LHCN-M2 (cell line): ENCODE measurements at regions not wholly inside any gene's neighbourhood (a gene's known extent, or its start where the extent isn't known, plus 50 kb on each side); places are given as distances from the start of the nearest gene placed in this dataset.
"Not testable (repeated sequence)": the region's sequence is repeated elsewhere in the genome, so short reads cannot be mapped to it uniquely, and the experiment has no call there.

Experiments used
- DNase-seq: peaks from one replicate; pipeline ENCODE4 v3.0.0-alpha.2; 2012; ENCODE audit warnings: low read depth

DNA sequence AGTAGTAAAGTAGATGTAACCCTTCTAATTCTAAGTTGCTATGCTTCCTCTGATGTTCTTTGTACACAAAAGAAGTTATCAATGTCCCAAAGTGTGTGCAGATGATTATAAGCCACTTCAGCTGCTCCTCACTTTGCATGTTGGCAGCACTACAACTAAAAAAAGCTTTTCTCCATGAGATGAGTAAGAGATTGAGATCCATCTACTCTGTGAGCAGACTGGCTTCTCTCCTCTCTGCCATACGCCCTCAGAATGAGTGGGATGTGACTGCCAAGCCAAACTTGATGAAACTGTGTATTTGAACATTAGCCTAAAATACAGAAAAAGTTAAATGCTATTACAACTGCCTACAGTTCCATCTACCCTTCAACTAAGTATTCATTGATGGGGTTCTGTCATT lies 102.9 kb upstream of the ETV1 start:
- DNase-seq = peak; percentile 7

DNA sequence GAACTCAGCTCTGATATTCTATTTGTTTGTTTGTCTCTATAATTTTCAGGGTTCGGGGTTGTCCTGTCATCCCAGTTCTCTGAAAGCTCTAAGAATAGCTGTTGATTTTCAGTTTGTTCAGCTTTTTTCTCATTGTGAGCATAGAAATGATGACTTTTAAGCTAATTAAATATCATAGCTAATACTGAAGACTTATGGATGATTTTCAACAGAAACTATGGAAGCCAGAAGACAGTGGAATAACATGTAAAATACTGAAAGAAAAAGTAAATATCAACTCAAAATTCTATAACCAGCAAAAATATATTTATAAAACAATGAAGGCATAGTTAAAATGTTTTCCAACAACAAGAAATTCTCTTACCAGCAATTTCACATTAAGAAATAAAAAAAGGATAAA lies 96.4 kb upstream of the ETV1 start:
- peak; percentile 12 for DNase-seq

DNA sequence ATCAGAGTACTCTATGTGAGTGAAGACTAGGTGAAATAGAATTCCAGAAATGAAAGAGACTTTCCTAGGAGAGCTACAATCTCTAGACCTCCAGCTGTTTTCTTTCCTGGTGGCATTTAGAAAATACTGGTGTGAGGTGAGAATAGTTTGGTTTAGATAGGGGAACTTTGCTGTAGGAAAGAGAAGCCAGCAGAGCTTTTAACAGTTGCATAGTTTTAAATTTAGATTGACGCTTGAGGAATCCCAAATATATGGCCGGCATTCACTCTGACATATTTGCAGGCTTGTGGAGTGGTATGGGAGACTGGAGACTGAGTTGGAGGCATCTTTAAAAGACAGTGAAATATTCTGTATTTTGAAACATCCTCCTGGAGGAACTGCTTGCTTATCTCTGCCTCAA lies 94.3 kb upstream of the ETV1 start:
- DNase-seq = no peak

DNA sequence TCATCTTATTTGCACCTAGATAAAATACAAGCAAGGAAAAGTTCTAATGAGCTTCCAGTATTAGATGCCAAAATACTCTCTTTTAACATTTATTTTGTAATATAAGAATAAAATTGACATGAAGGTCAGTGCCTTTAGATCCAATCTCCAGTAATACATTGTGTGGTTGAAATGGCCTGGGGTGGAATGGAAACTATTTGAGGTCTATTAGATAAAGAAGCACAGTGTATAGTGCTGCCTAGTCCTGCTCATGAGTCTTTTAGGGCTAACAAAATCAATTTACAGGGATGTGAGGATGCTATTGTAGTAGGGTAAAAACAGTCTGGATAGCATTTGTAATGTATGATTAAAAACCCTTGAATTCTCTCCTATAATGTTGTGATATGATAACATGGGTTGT lies 84.5 kb upstream of the ETV1 start:
- no peak for DNase-seq

DNA sequence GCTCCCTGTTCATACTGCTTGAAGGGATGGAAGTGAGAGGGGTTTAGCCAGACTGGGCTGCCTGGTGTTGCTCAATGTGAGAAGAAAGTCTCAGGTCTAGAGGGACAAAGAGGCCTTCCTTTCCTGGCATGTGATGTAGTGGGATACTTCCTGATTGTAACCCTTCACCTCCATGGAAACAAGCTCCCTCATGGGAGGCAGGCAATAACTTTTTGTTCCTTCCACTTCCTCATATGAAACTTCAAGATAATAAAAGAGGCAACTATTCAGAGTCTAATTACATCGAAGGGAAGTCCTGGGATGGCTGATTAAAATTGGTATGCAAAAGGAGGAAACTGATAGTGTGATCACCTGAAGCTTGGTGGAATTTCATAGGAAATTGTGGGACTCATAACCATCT lies 84.1 kb upstream of the ETV1 start:
- DNase-seq = no peak

DNA sequence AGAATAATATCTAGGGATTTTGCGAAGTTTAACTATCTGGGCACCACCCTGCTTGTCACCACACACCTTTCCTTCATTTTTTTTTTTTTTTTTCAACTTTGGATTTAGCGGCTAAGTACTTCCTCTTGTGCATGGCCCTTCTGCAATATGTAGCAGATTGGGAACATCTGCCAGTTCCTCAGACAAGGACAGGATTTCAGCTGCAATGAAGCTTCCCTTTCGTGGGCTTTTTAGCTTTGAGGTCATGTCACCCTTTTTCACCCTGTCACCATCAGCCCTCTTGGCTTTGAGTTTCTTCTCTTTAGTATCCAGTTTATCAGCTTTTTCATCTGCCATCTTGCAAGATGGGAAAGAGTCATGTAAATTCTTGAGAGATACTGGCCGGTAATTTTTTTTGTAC lies 81.6 kb upstream of the ETV1 start:
- DNase-seq = no peak

DNA sequence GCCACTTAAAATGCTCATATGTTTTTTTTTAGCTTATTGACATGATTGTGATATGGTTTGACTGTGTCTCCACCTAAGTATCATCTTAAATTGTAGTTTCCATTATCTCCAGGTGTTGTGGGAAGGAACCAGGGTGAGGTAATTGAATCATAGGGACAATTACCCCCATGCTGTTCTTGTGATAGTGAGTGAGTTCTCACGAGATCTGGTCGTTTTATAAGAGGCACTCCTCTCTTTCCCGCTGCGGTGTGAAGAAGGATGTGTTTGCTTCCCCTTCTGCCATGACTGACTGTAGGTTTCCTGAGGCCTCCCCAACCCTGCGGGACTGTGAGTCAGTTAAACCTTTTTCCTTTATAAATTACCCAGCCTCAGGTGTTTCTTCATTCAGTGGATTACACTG lies 80.5 kb upstream of the ETV1 start:
- no peak for DNase-seq

DNA sequence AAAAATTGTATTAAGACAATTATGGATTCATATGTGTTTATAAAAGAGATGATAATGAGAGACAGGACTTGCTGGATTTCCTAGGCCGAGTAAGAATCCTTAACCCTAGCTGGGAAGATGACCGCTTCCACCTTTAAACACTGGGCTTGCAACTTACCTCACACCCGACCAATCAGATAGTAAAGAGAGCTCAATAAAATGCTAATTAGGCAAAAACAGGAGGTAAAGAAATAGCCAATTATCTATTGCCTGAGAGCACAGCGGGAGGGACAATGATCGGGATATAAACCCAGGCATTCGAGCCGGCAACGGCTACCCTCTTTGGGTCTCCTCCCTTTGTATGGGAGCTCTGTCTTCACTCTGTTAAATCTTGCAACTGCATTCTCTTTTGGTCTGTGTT lies 77.3 kb upstream of the ETV1 start:
- DNase-seq = not testable (repeated sequence)

DNA sequence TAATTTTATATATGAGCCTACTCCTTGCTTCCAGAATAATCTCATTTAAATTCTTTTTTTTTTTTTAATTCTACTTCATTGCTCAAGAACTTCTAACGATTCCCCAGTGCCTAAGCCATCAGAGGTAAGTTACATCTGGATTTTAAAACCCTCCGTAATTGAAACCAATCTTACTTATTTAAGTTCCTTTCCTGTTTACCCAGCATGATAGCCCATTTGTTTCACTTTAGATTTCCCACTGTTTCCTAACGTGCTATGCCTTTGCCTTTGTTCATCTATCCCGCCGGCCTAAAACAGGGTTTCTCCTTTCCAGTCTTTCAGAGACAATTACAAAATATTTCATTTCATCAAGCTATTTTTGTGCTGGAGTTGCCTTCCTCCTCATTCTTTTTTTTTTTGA lies 75.8 kb upstream of the ETV1 start:
- DNase-seq = no peak

DNA sequence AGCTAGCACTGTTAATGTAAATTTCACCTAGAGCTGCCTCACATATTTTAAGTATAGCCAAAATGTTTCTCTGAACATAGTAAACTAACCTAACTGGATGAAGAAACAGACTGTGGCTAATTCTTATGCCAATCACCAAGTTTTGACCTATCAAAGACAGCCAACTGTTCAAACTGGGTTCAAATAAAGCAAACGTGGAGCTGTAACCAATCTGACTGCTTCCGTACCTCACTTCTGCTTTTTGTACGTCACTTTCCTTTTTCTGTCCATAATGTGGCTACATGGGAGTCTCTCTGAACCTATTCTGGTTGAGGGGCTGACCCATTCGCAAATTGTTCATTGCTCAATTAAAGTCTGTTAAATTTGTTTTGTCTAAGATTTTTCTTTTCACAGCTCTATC lies 66.3 kb upstream of the ETV1 start:
- DNase-seq = no peak

DNA sequence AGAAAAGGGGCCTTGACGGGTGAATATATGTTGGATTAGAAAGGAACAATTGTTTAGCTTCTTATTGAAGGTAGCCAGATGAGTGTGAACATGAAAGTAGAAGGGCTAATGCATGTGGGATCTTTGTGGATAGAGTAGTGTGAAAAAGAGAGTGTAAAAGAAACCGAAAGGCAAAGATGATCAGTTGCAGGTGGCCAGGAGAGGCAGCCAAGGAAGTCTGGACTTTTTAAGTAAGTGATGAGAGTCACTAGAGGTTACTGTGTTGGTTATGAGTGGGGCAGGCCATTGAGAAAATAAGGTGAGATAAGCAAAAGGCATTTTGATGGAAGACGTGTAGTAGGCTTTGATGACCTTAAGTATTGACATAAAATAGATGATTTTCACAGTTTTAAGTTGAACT lies 64.7 kb upstream of the ETV1 start:
- DNase-seq = no peak

DNA sequence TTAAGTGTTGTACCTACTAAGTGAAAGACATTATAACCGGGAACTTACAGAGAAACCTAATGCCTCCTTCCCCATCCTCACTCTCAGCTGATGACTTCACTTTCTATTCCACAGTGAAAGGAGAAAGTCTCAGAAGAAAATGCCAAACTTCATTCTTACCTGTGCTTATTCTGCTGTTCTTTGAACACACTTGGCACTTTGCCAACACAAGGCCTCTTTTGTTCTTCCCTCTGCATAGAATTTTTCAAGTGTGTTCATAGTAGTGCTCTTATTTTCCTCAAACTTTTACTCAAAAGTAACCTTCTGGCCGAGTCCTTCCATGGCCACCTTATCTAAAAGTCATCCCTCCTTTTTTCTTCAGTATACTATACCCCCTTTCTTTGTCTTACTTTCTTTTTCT lies 59.4 kb upstream of the ETV1 start:
- DNase-seq = no peak

DNA sequence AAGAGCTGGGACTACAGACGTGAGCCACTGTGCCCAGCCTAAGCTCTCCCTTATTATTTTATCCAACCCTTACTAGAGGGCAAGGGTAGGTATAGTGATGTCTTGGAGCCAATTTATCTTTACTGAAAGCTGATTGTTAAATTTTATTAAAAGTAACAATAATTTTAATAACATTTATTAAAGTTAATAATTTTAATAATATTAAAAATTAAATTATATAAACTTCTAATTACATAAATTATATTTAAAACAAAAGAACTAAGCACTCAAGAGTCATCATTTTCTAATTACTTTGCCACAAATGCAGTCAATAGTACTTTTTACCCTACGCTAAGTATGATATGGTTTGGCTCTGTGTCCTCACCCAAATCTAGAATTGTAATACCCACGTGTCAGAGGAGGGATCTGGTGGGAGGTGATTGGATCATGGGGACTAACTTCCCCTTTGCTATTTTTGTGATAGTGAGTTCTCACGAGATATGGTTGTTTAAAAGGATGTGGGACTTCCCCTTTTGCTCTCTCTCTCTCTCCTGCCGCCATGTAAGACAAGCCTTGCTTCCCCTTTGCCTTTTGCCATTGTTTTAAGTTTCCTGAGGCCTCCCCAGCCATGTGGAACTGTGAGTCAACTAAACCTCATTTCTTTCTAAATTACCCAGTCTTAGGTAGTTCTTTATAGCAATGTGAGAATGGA lies 58.4 kb upstream of the ETV1 start:
- no peak for DNase-seq

DNA sequence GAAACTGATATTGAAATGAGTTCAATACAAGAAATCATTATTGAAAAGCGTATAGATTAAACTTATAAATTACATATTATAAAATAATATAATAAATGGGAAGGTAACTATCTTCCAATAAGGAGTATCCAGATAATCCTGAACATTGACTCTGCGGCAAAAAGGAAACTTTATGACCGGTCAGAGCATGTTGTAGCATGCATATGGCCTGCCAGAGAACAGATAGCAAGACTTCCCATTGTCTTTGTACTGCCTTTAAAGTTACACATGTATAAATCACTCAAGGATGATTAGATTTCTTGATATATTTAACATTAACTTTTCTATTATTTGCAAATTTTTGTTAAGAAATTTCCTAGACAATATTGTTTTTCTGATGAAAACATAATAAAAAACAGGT lies 56.2 kb upstream of the ETV1 start:
- no peak for DNase-seq

DNA sequence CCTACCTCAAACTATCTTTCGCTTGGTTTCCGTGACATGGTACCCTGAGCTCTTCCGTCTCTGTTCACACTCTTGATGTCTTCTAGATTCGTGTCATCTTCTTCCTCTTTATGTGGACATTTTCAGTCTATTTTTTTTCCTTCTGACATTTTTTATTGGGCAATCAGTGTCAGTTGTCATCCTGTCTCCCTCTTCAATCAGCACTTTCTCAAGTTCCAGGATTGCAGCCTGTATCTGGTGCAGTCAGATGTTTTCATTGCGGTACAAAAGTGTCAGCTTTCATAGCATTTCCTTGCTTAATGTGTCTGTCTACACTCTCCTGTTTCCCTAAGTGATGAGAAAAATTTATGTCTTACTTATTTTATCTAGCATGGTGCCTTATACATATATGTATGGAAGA lies 51.1 kb upstream of the ETV1 start:
- peak; percentile 15 for DNase-seq
